SU-DHL-6 (cell line): ENCODE measurements at regions not wholly inside any gene's neighbourhood (a gene's known extent, or its start where the extent isn't known, plus 50 kb on each side); places are given as distances from the start of the nearest gene placed in this dataset.

Source experiments
- H2AFZ ChIP-seq: fragments of 200-600 bp; sonication (generic); 2 replicates; pipeline ENCODE4 v1.6.1; 2014; ENCODE audit warnings: low read depth, mild to moderate bottlenecking, moderate library complexity, mixed read lengths, antibody characterized with exemption, low read length; ENCODE audit not compliant: severe bottlenecking
- H3F3A ChIP-seq: fragments of 200-600 bp; shearing (Covaris generic); 2 replicates; pipeline ENCODE4 v1.6.0; 2016; ENCODE audit warnings: antibody characterized with exemption, mild to moderate bottlenecking; ENCODE audit not compliant: insufficient read depth
- H3K27ac ChIP-seq: fragments of 200-600 bp; sonication (generic); 2 replicates; pipeline ENCODE4 v1.5.1; 2016; ENCODE audit warnings: low read depth, mild to moderate bottlenecking, low read length, moderate library complexity, mixed read lengths
- H3K27me3 ChIP-seq: fragments of 200-600 bp; sonication (generic), shearing (Covaris generic); 2 replicates; pipeline ENCODE4 v1.6.0; 2014; ENCODE audit warnings: mild to moderate bottlenecking, low read length
- H3K36me3 ChIP-seq: fragments of 200-600 bp; sonication (generic); 2 replicates; pipeline ENCODE4 v1.6.1; 2014; ENCODE audit warnings: mild to moderate bottlenecking, low read length, mixed read lengths
- H3K4me2 ChIP-seq: fragments of 300-600, 200-600 bp; shearing (Covaris generic), sonication (generic); 2 replicates; pipeline ENCODE4 v1.6.0; 2014; ENCODE audit warnings: low read length, low read depth, mild to moderate bottlenecking; ENCODE audit not compliant: poor library complexity, severe bottlenecking
- H3K4me3 ChIP-seq: fragments of 200-600 bp; sonication (generic); 2 replicates; pipeline ENCODE4 v1.5.1; 2014; ENCODE audit warnings: antibody characterized with exemption, low read length, mild to moderate bottlenecking, mixed read lengths; ENCODE audit not compliant: insufficient read depth, poor library complexity, severe bottlenecking
- H3K79me2 ChIP-seq: fragments of 200-600 bp; sonication (generic); 2 replicates; pipeline ENCODE4 v1.6.1; 2014; ENCODE audit warnings: mild to moderate bottlenecking, low read length, moderate library complexity; ENCODE audit not compliant: insufficient read depth
- H3K9ac ChIP-seq: fragments of 200-600 bp; sonication (generic); 2 replicates; pipeline ENCODE4 v1.7.0; 2014; ENCODE audit warnings: mild to moderate bottlenecking, low read length
- H3K9me2 ChIP-seq: fragments of 200-600 bp; sonication (generic); replicated peaks from 2 replicates; pipeline ENCODE4 v1.6.1; 2014; ENCODE audit warnings: low read length; ENCODE audit not compliant: insufficient read depth
- H3K9me3 ChIP-seq: fragments of 200-600 bp; sonication (generic); 2 replicates; pipeline ENCODE4 v1.6.1; 2014; ENCODE audit warnings: low read length, mixed read lengths; ENCODE audit not compliant: insufficient read depth
- H4K20me1 ChIP-seq: fragments of 200-600 bp; sonication (generic); 2 replicates; pipeline ENCODE4 v1.6.1; 2014; ENCODE audit warnings: low read depth, mild to moderate bottlenecking, antibody characterized with exemption, low read length, moderate library complexity, mixed read lengths
- CTCF ChIP-seq: fragments of 200-600 bp; sonication (generic); IDR thresholded peaks from one replicate; pipeline ENCODE4 v1.5.1; 2017; ENCODE audit warnings: antibody characterized with exemption, mild to moderate bottlenecking, low read length, moderate library complexity; ENCODE audit not compliant: insufficient read depth, poor library complexity, severe bottlenecking
- EZH2phosphoT487 ChIP-seq: fragments of 200-600 bp; sonication (generic), shearing (Covaris generic); conservative IDR thresholded peaks from 2 replicates; pipeline ENCODE4 v1.6.1; 2018; ENCODE audit warnings: mild to moderate bottlenecking, antibody characterized with exemption, low read length, moderate library complexity, mixed read lengths

DNA sequence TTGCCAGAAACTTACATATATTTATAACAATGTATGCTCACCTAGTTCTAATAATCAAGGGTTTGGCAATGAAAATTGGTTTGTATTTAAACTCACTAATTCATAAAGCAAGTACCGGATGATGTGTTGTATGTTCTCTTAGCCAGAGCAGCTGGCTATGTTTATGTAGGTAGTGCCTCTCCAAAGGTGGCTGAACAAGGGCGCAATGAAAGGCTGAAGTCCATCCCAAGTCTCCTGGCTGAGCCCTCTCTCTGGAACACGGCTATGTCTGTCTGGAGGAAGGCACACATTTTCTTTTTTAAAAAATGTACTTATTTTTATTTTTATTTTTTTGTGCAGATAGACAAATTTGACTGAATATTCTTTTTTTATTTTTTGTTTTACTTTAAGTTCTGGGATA, 141.2 kb upstream of the DAB2 start:
- Histone ChIP-seq H3K79me2 (no peaks in the 10 kb centered on the region), H3K27me3 (no peaks in the 10 kb centered on the region), H3K9ac (no peak overlapping the region), H3K9me3 (no peaks in the 10 kb centered on the region), H3F3A (no peaks in the 10 kb centered on the region), H3K36me3 (no peaks in the 10 kb centered on the region), H3K4me3 (no peak overlapping the region), H3K9me2 (no peaks in the 10 kb centered on the region), H2AFZ (no peak overlapping the region), H3K4me2 (no peak overlapping the region), H3K27ac (no peak overlapping the region), H4K20me1 (no peaks in the 10 kb centered on the region)
- no peak for TF ChIP-seq EZH2phosphoT487
- no peak for TF ChIP-seq CTCF

- no peak overlapping the region for H3K4me2 ChIP-seq
- no peaks in the 10 kb centered on the region for H3K79me2 ChIP-seq
Measured at GRCh38 chr5:39561421-39561820, 136.6 kb upstream of the DAB2 start.

GRCh38 chr5:39560726-39561125, 135.9 kb upstream of the DAB2 start:
- Histone ChIP-seq H2AFZ (no peak overlapping the region), H3K9me3 (no peaks in the 10 kb centered on the region), H3K4me3 (no peak overlapping the region), H3K79me2 (no peaks in the 10 kb centered on the region), H3K27ac (no peak overlapping the region), H3K9me2 (no peaks in the 10 kb centered on the region), H4K20me1 (no peaks in the 10 kb centered on the region), H3K27me3 (no peaks in the 10 kb centered on the region), H3K9ac (no peak overlapping the region), H3K4me2 (no peak overlapping the region), H3K36me3 (no peaks in the 10 kb centered on the region), H3F3A (no peaks in the 10 kb centered on the region)
- TF ChIP-seq CTCF (no peak), EZH2phosphoT487 (no peak)

More at GRCh38 chr5:39561421-39561820, 136.6 kb upstream of the DAB2 start:
- no peaks in the 10 kb centered on the region for H4K20me1 ChIP-seq
- H3F3A ChIP-seq = no peaks in the 10 kb centered on the region
- no peak overlapping the region for H2AFZ ChIP-seq
- no peak overlapping the region for H3K27ac ChIP-seq
- H3K36me3 ChIP-seq = no peaks in the 10 kb centered on the region
- no peaks in the 10 kb centered on the region for H3K9me2 ChIP-seq
- H3K9me3 ChIP-seq = no peaks in the 10 kb centered on the region
- no peak for TF ChIP-seq EZH2phosphoT487
- TF ChIP-seq CTCF = no peak
- H3K9ac ChIP-seq = no peak overlapping the region
- no peak overlapping the region for H3K4me3 ChIP-seq
- no peaks in the 10 kb centered on the region for H3K27me3 ChIP-seq
